ENCODE measurements at regions not wholly inside any gene's neighbourhood (a gene's known extent, or its start where the extent isn't known, plus 50 kb on each side); places are given as distances from the start of the nearest gene placed in this dataset.

GRCh38 chr5:72633649-72634048 is 126.4 kb upstream of the ZNF366 start:
- Histone ChIP-seq H3K9me3 (ENCODE audit: control insufficient read depth, insufficient read depth, low read length) (no peaks in the 10 kb centered on the region), H3K9me2 (replicated peaks; ENCODE audit: control insufficient read depth, low read length) (no peaks in the 10 kb centered on the region; the same call in 1 of the 2 replicates), H4K20me1 (ENCODE audit: control insufficient read depth, insufficient read depth, low read depth, low read length) (no peaks in the 10 kb centered on the region), H3K27me3 (ENCODE audit: control insufficient read depth, low read length) (no peaks in the 10 kb centered on the region), H3K4me2 (ENCODE audit: low read length) (no peak overlapping the region), H3K4me1 (ENCODE audit: control insufficient read depth, low read length) (no peaks in the 10 kb centered on the region), H3K79me2 (ENCODE audit: control insufficient read depth, low read length) (no peaks in the 10 kb centered on the region), H3K27ac (ENCODE audit: low read depth, low read length) (no peak overlapping the region), H3K36me3 (ENCODE audit: control insufficient read depth, low read length) (no peaks in the 10 kb centered on the region), H3K4me3 (ENCODE audit: low read length) (no peak overlapping the region), H3F3A (ENCODE audit: control insufficient read depth, insufficient read depth) (no peaks in the 10 kb centered on the region)
- TF ChIP-seq EZH2phosphoT487 (IDR thresholded peaks at IDR 0.05; ENCODE audit: borderline replicate concordance, low read length), result no peak
- TF ChIP-seq, protein P1, sequence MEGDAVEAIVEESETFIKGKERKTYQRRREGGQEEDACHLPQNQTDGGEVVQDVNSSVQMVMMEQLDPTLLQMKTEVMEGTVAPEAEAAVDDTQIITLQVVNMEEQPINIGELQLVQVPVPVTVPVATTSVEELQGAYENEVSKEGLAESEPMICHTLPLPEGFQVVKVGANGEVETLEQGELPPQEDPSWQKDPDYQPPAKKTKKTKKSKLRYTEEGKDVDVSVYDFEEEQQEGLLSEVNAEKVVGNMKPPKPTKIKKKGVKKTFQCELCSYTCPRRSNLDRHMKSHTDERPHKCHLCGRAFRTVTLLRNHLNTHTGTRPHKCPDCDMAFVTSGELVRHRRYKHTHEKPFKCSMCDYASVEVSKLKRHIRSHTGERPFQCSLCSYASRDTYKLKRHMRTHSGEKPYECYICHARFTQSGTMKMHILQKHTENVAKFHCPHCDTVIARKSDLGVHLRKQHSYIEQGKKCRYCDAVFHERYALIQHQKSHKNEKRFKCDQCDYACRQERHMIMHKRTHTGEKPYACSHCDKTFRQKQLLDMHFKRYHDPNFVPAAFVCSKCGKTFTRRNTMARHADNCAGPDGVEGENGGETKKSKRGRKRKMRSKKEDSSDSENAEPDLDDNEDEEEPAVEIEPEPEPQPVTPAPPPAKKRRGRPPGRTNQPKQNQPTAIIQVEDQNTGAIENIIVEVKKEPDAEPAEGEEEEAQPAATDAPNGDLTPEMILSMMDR (IDR thresholded peaks at IDR 0.05; ENCODE audit: low read depth, low read length, poor library complexity, severe bottlenecking), result no peak

- TF ChIP-seq, protein P1 (IDR thresholded peaks at IDR 0.05; ENCODE audit: low read depth, low read length, poor library complexity, severe bottlenecking), result no peak
- no peak for TF ChIP-seq EZH2phosphoT487 (IDR thresholded peaks at IDR 0.05; ENCODE audit: borderline replicate concordance, low read length)
- Histone ChIP-seq H3K27me3 (ENCODE audit: control insufficient read depth, low read length) (no peaks in the 10 kb centered on the region), H3F3A (ENCODE audit: control insufficient read depth, insufficient read depth) (no peaks in the 10 kb centered on the region), H3K9me3 (ENCODE audit: control insufficient read depth, insufficient read depth, low read length) (no peaks in the 10 kb centered on the region), H3K4me2 (ENCODE audit: low read length) (no peak overlapping the region), H3K4me3 (ENCODE audit: low read length) (no peak overlapping the region), H3K27ac (ENCODE audit: low read depth, low read length) (no peak overlapping the region), H3K36me3 (ENCODE audit: control insufficient read depth, low read length) (no peaks in the 10 kb centered on the region), H3K9me2 (replicated peaks; ENCODE audit: control insufficient read depth, low read length) (no peaks in the 10 kb centered on the region; the same call in 1 of the 2 replicates), H4K20me1 (ENCODE audit: control insufficient read depth, insufficient read depth, low read depth, low read length) (no peaks in the 10 kb centered on the region), H3K79me2 (ENCODE audit: control insufficient read depth, low read length) (no peaks in the 10 kb centered on the region), H3K4me1 (ENCODE audit: control insufficient read depth, low read length) (no peaks in the 10 kb centered on the region)
These were observed 125.8 kb upstream of the ZNF366 start for GRCh38 chr5:72633041-72633445.

GRCh38 chr5:72630721-72631120 is 123.5 kb upstream of the ZNF366 start:
- H3K27me3 ChIP-seq (ENCODE audit: control insufficient read depth, low read length), result no peaks in the 10 kb centered on the region
- no peaks in the 10 kb centered on the region for H4K20me1 ChIP-seq (ENCODE audit: control insufficient read depth, insufficient read depth, low read depth, low read length)
- H3K9me2 ChIP-seq (replicated peaks; ENCODE audit: control insufficient read depth, low read length), result no peaks in the 10 kb centered on the region; the same call in 1 of the 2 replicates
- TF ChIP-seq, protein P1 (IDR thresholded peaks at IDR 0.05; ENCODE audit: low read depth, low read length, poor library complexity, severe bottlenecking), result no peak
- no peak for TF ChIP-seq EZH2phosphoT487 (IDR thresholded peaks at IDR 0.05; ENCODE audit: borderline replicate concordance, low read length)
- H3K4me3 ChIP-seq (ENCODE audit: low read length), result no peak overlapping the region
- no peaks in the 10 kb centered on the region for H3K36me3 ChIP-seq (ENCODE audit: control insufficient read depth, low read length)
- H3K4me1 ChIP-seq (ENCODE audit: control insufficient read depth, low read length), result no peaks in the 10 kb centered on the region
- no peaks in the 10 kb centered on the region for H3K9me3 ChIP-seq (ENCODE audit: control insufficient read depth, insufficient read depth, low read length)
- H3K4me2 ChIP-seq (ENCODE audit: low read length), result no peak overlapping the region
- no peaks in the 10 kb centered on the region for H3F3A ChIP-seq (ENCODE audit: control insufficient read depth, insufficient read depth)
- H3K27ac ChIP-seq (ENCODE audit: low read depth, low read length), result no peak overlapping the region
- H3K79me2 ChIP-seq (ENCODE audit: control insufficient read depth, low read length), result no peaks in the 10 kb centered on the region
